BE2C (cell line): ENCODE measurements at regions not wholly inside any gene's neighbourhood (a gene's known extent, or its start where the extent isn't known, plus 50 kb on each side); places are given as distances from the start of the nearest gene placed in this dataset.

Experiments
- DNase-seq: peaks from one replicate; pipeline ENCODE4 v3.0.0-alpha.2; 2020
- H3K27me3 ChIP-seq: fragments of 250-450 bp; sonication (Bioruptor Pico); 2 replicates; pipeline ENCODE4 v1.5.1; 2020; ENCODE audit warnings: mild to moderate bottlenecking
- H3K36me3 ChIP-seq: fragments of 250-450 bp; sonication (Bioruptor Pico); 2 replicates; pipeline ENCODE4 v1.5.1; 2020; ENCODE audit warnings: mild to moderate bottlenecking
- H3K4me1 ChIP-seq: fragments of 250-450 bp; sonication (Bioruptor Pico); 2 replicates; pipeline ENCODE4 v1.5.1; 2020
- H3K4me3 ChIP-seq: 2 replicates; pipeline ENCODE4 v1.5.1; 2011; ENCODE audit warnings: low read depth, low read length
- H3K9me3 ChIP-seq: fragments of 250-450 bp; sonication (Bioruptor Pico); 2 replicates; pipeline ENCODE4 v1.5.1; 2020
- TF ChIP-seq, protein P1 (sequence below): IDR thresholded peaks from 2 replicates; pipeline ENCODE4 v1.5.1; 2012; ENCODE audit warnings: mild to moderate bottlenecking, low read depth, low read length

DNA sequence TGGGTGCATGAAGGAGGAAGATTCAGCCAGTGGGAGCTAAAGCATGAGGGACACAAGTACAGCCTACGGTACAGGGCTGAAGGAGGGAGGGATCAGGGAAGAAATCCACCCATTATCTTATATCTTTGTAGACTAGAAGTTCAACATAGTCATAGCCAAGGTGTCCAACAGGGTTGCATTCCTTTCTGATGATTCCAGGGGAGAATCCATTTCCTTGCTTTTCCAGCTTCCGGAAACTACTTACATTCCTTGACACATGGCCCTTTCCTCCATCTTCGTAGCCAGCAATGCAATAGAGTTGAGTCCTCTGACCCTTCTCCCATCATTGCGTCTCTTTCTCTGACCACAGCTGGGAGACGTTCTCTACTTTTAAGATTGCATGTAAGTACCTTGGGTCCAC, 471.0 kb upstream of the SEMA6D start:
- TF ChIP-seq, protein P1, sequence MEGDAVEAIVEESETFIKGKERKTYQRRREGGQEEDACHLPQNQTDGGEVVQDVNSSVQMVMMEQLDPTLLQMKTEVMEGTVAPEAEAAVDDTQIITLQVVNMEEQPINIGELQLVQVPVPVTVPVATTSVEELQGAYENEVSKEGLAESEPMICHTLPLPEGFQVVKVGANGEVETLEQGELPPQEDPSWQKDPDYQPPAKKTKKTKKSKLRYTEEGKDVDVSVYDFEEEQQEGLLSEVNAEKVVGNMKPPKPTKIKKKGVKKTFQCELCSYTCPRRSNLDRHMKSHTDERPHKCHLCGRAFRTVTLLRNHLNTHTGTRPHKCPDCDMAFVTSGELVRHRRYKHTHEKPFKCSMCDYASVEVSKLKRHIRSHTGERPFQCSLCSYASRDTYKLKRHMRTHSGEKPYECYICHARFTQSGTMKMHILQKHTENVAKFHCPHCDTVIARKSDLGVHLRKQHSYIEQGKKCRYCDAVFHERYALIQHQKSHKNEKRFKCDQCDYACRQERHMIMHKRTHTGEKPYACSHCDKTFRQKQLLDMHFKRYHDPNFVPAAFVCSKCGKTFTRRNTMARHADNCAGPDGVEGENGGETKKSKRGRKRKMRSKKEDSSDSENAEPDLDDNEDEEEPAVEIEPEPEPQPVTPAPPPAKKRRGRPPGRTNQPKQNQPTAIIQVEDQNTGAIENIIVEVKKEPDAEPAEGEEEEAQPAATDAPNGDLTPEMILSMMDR = no peak
- H3K4me1 ChIP-seq = no peaks in the 10 kb centered on the region
- H3K36me3 ChIP-seq = no peaks in the 10 kb centered on the region
- no peak overlapping the region for H3K4me3 ChIP-seq
- no peak for DNase-seq
- no peaks in the 10 kb centered on the region for H3K27me3 ChIP-seq
- H3K9me3 ChIP-seq = no peaks in the 10 kb centered on the region

DNA sequence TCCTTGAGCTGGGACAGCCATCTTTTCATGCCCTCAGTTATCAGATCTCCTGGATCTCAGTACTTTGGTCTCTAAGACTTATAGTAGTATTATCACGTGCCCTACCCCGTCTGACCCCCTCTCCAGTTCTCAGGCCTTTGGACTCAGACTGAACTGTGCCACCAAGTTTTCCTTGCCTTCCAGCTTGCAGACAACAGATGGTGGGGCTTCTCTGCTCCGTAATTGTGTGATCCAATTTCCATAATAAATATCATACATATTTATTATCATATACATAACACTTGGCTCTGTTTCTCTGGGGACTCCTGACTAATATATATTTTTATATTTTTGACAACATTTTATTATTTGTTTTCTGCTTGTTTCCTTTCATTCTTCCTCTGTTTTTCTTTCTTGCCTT, 458.8 kb upstream of the SEMA6D start:
- H3K4me1 ChIP-seq = no peaks in the 10 kb centered on the region
- no peak for DNase-seq
- TF ChIP-seq, protein P1 = no peak
- no peaks in the 10 kb centered on the region for H3K9me3 ChIP-seq
- no peak overlapping the region for H3K4me3 ChIP-seq
- no peaks in the 10 kb centered on the region for H3K36me3 ChIP-seq
- no peaks in the 10 kb centered on the region for H3K27me3 ChIP-seq

DNA sequence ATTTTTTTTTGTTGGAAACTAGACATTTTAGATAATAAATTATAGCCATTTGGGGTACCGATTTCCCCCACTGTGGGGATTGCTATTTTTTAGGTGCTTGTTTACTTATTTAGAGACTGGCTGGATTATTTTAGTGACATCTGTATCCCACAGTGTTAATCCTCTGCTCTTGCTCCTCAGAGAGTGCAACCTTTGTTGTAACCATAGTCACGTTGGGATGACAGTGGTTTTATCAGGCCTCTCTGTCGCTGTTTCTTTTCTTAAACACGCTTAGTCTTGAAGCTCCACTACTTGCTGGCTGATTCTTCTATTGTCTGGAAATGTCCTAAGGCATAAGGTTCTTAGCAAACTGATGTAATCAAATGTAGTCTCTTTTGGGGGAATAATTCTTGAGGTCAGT, 451.6 kb upstream of the SEMA6D start:
- H3K4me1 ChIP-seq = no peaks in the 10 kb centered on the region
- TF ChIP-seq, protein P1 = no peak

DNA sequence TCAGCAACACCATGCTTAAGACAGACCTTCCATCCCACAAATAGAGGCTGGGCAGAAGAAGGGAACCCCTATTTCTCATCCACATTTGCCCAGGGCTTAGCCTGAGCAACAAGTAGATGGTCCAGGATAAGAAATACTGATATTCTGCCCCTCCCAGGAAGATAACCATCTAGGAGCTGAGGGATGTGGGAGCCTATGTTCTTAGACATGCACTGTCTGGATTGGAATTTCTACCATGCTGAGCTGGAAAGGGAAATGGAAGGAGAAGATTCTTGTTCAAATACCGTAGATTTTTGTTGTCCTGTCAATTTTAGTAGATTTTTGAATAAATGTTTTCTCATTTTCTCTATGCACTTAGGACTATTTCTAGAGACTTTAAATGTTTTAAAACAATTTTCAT, 450.7 kb upstream of the SEMA6D start:
- Histone ChIP-seq H3K36me3 (no peaks in the 10 kb centered on the region), H3K4me1 (no peaks in the 10 kb centered on the region), H3K4me3 (no peak overlapping the region), H3K27me3 (no peaks in the 10 kb centered on the region), H3K9me3 (no peaks in the 10 kb centered on the region)
- TF ChIP-seq, protein P1 = no peak
- no peak for DNase-seq

More for the DNA sequence above, 451.6 kb upstream of the SEMA6D start:
- no peak for DNase-seq
- H3K9me3 ChIP-seq = no peaks in the 10 kb centered on the region
- H3K4me3 ChIP-seq = no peak overlapping the region
- no peaks in the 10 kb centered on the region for H3K36me3 ChIP-seq
- H3K27me3 ChIP-seq = no peaks in the 10 kb centered on the region

DNA sequence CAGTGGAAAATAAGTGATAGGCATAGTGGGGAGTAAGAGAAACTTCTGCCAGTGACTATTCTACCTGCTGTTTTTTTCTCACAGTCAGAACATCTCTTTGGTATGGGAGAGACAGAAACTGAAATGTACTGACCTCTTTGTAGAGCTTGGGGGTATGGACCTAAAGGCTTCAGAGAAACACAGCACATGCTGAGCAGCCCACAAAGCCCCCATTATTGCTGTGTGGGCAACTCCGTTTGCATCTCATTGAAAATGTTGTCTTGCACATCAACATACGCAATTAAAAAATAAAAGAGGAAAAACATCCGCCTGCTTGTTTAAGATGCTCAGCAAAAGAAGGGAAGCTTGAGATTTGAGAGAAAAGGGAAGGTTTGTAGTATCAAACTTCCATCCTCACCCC, 443.4 kb upstream of the SEMA6D start:
- DNase-seq = no peak
- Histone ChIP-seq H3K36me3 (no peaks in the 10 kb centered on the region), H3K4me1 (no peaks in the 10 kb centered on the region), H3K4me3 (no peak overlapping the region), H3K9me3 (no peaks in the 10 kb centered on the region), H3K27me3 (no peaks in the 10 kb centered on the region; the same call in 1 of the 2 replicates)
- TF ChIP-seq, protein P1 = no peak

DNA sequence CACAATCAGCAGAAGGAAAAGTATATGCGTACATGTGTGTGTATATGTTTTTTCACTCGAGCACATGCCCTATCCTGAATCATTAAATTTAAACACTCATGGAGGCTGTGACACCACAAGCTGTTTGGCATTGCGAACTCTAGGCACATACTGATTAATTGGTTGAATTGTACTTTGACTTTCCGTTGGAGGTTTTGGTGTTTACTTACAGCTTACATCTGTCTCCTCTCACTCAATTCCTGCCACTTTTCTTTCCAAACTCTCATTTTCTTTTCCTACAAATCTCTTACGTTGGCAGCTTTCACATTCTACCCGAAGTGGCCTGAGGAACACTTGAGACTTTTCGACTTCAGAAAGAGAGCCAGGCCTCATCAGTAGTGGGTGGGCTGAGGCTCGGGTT, 434.1 kb upstream of the SEMA6D start:
- H3K4me1 ChIP-seq = no peaks in the 10 kb centered on the region
- no peaks in the 10 kb centered on the region for H3K9me3 ChIP-seq
- H3K4me3 ChIP-seq = no peak overlapping the region
- DNase-seq = no peak
- no peaks in the 10 kb centered on the region for H3K27me3 ChIP-seq
- no peaks in the 10 kb centered on the region for H3K36me3 ChIP-seq
- TF ChIP-seq, protein P1 = no peak
